A204.1 (cell line): ENCODE measurements at regions not wholly inside any gene's neighbourhood (a gene's known extent, or its start where the extent isn't known, plus 50 kb on each side); places are given as distances from the start of the nearest gene placed in this dataset.
"Not testable (repeated sequence)": the region's sequence is repeated elsewhere in the genome, so short reads cannot be mapped to it uniquely, and the experiment has no call there.

Experiments
- FAIRE-seq: peaks from 2 replicates; lab custom pipeline; 2012; peaks lifted over from hg19 to GRCh38; lab: Jason Lieb, UNC

DNA sequence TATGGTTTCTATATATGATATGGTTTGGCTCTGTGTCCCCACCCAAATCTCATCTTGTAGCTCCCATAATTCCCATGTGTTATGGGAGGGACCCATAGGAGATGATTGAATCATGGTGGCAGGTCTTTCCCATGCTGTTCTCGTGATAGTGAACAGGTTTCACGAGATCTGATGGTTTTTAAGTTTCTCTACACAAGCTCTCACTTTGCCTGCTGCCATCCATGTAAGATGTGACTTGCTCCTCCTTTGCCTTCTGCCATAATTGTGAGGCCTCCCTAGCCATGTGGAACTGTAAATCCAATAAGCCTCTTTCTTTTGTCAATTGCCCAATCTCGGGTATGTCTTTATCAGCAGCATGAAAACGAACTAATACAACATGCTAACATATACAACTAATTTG, 252.2 kb upstream of the NRIP1 start:
- FAIRE-seq, result not testable (repeated sequence)

DNA sequence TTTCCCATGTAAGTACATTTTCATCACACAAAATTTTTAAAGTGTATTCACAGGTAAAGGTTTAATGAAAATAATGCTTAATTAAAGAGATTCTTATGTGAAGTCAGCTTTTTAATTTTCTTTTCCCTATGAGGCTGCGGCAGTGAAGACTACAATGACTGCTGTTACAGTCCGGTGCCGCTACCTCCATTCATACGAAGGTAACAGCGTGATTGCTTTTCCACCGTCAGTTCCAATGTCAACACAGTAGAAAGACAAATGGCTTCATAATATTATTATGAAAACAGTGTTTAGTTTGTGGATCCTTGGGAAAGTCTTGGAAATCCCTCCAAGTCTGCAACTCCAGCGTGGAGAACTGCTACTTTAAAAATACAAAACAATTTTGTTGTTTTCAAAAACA, 254.9 kb upstream of the NRIP1 start:
- no peak for FAIRE-seq

DNA sequence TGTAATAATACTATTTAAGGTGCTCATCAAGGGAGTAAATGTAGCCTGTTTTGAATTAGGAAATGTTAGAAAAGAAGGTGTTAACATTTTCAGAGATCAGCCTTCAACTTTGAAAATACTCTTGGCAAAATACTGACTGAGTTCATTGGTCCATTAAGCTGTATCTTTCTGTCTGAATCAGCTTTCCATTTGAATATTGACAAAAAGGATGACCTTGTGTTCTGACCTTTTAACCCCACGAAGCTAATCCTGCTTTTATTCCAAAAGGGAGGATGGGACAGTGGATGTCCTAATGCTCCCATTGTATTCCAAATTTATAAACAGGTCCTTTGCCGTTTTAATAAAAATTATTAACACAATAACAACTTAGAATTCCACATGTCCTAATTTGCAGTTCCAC, 259.7 kb upstream of the NRIP1 start:
- FAIRE-seq, result no peak

DNA sequence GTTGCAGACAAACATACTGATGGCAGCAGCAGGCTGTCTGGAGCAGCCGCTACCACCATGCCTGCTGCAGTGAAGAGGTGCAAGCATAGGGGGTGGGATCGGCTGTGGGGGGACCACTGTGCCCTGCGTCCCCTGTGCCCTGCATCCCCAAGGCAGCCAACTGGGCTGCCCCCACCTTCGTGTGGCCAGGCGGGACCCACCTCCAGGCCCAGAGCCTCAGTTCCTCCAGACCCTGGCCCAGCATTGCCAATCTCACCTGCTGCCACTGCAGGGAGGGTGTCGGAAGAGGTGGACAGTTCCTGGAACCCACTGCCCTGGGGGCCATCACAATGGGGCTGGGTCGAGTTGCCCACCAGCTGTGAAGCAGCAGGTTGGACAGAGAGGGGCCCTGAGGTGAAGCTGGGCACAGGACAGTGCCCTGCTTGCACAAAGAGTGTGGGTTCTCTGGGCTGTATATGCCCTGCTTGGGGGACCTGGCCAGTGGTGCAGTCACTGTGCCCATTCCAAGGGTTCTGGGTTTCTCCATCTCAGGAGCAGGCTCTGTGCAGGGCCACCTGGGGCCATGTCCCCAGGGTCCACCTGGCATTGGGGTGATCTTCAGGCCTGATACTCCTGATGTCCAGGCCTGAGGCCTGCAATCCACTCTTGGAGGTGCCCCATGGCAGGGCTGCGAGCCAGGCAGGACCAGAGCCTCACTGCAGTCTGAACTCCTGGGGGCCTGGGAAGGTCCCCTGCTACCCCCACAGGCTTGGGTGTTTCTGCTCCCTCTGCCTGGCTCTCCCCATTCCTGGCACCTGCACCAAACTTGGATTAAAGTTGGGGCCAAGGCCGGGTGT, 261.4 kb upstream of the NRIP1 start:
- no peak for FAIRE-seq

DNA sequence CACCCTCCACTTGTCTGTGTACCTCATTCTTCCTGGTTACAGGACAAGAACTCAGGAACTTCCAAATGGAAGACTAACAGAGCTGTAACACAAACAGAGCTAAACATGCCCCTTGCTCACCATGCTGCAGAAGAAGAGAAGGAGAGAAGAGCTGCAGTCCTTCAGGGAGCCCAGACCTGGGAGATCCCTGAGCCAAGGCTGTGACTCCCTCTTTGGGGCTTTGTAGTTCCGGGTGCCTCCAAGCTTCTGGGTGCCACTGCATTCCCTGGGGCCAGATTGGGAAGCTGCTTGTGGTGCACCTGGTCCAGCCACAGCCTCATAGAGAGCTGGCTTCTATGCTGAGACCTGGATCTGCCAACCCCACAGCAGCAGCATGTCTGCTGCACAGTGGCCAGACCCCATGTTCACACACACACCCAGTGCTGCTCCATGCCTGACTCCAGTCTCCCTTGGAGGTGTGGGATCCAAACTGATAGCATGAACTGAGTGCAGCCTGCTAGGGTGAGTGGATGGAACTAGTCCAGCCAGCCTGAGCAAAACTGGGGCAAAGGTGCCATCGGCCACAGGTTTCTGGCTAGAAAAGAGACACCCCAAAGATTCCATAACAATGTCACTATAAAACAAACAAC, 263.0 kb upstream of the NRIP1 start:
- no peak for FAIRE-seq

DNA sequence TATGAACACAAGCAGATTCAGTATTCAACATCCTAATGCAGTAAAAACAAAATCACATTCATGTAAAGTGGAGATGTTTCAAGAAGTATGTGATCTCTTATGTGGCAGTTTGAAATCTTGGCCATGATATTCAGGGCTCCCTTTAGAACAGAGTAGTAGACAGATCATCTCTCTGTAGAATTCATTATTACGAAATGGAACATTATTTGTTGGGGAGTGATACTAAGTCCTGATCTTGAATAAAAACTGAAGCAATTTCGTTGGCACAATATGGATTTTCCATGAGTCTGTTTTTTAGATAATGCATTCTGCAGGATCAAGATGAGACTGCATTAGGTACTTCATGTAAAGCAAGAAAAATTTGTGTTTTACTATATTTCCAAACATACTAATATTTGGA, 264.4 kb upstream of the NRIP1 start:
- FAIRE-seq, result no peak

DNA sequence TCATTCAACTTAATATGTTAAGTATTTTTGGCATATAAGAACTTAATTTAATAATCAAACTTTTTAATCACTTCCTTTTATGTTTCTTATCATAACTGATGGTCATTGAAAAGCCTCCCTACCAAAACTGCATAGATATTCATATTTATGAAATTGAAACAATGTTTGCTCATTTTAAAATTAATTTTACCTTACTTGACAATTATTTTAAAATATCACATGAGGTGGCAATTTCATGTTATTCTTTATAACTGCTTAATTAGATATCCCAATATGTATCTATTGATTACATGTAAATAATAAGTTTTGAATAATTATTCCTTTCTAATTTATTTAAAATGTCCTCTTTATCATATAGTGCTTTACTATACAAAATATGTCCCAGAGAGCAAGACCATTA, 266.1 kb upstream of the NRIP1 start:
- FAIRE-seq, result no peak

DNA sequence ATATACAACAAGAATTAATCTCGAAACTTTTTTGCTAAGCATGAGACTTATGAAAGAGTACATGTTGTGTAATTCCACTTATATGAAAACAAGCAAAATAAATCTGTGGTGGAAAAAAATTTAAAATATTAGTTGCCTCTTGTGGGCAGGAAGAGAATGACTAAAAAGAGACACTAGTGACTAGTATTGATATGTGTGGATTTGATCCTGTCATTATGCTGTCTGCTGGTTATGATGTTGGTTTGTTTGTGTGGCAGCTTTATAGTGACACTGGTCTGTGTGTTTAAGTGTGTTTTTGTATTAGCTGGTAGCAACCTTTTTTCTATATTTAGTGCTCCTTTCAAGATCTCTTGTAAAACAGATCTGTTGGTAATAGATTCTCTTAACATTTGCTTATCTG, 267.8 kb upstream of the NRIP1 start:
- FAIRE-seq, result no peak

DNA sequence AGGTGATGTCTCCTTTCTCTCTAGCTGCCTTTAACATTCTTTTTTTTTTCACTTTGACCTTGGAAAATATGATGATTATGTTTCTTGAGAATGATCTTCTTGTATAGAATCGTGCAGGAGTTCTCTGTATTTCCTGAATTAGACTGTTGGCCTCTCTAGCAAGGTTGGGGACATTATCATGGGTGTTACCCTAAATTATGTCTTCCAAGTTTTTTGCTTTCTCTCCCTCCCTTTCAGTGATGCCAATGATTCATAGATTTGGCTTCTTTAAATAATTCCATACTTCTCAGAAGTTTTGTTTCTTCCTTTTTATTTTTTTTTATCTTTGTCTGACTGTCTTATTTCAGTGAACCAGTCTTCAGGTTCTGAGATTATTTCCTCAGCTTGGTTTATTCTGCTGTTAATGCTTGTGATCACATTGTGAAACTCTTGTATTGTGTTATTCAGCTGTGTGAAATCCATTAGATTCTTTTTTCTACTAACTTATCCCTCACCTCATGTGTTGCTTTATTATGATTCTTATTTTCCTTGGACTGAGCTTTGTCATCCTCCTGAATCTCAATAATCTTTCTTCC, 268.4 kb upstream of the NRIP1 start:
- no peak for FAIRE-seq

DNA sequence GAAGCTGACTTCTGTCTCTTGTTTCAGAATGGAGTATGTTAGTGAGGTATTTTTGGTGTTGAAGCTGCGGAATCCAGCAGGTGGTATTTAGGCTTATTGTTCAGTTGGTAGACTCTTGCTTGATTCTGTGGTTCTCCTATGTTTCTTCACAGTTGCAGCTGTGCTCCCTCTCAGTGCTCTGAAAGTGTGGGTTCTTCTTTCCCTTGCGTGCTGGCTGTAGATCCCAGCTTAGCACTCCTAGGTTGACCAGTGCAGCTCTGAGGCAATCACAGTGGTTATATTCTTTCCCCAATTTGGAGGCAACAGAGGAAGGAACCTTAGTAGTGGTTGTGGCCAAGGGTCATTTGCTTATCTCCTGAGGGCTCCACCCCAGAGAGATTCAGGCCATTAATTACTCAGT, 269.2 kb upstream of the NRIP1 start:
- no peak for FAIRE-seq

DNA sequence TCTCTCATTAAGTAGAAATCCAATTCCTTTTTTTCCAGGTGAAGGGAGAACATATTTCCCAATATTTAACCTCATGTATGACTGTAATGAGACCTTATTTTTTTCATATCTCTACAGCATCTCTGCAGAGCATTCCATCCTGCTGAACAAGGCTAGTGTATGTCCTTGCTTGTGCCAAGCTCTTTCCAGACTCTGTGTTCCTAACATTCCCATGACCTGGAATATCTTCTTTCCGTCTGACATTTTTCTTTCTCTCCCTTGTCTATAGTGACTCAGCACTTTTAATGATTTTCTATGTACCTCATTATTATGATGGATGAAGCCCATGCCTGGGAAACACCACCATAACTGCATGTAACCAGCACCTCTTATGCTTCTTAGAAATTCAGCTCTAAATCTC, 278.3 kb upstream of the NRIP1 start:
- FAIRE-seq, result no peak

DNA sequence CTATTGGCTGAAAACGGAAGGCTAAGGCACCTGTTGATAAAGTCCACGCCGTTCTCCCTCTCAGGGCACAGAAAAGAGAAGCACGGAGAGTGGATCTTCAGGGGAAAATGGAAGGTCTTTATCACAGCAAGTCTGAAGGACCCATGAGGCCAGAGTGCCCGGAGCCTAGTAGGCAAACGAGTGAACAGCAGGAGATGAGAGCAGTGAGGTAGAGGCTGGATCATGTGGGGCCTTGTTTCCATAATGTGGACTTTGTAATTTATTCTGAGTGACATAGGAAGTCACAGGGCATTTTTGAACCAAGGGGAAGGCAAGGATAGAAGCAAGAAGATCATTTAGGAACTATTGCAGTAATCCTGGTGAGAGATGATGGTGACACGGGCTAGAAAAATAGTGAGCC, 287.2 kb upstream of the NRIP1 start:
- FAIRE-seq, result no peak

DNA sequence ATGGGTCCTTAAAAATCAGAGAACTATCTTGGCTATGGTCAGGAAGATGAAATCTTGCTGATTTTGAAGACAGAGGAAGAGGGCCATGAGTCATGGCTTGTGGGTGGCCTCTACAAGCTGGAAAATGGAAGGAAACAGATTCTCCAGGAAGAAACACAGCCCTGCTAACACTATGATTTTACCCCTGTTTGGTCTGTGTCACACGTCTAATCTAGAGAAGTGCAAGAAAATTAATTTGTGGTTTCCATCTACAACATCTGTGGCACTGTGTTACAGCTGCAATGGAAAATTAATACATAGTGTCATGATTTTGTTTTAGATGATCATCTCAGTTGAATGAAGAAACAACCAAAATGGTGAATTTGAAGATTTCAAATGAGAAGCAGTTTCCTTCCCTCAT, 288.7 kb upstream of the NRIP1 start:
- no peak for FAIRE-seq

DNA sequence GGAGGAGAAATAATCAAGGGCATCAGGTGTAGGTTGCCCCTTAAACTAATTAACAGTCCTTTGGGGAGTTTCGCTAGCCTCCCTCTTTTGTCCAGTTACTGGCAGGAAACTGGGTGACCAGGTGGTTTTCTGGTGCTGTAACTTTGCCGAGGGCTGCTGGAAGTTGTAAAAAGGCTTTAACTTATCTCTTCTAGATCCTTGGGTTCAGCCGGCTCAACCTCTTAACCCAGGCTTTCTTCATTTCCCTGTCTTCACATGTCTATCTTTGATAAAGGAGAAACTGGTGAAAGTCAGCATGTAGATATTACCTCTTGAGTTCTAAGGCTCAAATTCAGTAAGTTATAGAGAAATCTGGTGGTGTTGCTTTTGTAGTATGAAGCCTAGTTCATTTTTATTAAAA, 289.7 kb upstream of the NRIP1 start:
- FAIRE-seq, result no peak

DNA sequence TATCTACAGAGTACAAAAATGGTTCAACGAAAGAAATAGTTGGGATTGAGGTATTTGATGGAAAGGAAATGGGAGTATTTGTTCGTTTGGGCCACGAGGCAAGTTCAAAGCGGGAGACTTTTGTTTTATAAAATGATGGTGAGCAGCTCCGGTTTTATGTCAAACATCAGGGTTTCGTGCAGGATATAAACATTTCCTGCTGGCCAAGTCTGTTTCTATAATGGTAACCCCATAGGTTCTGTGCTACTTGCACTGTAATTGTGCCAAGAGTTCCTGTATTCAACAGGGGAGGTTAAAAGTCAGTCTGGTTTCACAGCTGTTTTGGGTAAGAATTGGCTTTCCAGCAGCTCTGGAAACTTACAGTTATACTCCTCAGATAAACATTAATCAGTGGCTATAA, 290.3 kb upstream of the NRIP1 start:
- FAIRE-seq, result no peak

DNA sequence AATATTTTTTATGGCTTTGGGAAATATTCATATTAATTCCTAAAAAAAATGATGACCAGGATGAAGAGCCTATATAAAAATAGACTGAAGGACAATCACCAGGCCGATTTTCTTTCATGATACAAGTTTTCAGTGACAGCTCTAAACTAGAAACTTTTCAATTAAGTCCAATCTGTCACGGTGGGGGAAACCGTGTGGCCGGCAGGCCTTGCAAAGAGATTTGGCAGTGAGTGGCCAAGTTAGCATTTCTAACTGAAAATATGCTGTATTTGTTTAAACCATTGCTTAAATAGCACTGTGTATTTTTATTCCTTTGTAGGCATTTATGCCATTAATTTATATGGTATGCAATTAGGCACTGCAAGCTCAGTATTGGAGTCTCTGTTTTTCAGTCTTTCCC, 294.5 kb upstream of the NRIP1 start:
- no peak for FAIRE-seq

DNA sequence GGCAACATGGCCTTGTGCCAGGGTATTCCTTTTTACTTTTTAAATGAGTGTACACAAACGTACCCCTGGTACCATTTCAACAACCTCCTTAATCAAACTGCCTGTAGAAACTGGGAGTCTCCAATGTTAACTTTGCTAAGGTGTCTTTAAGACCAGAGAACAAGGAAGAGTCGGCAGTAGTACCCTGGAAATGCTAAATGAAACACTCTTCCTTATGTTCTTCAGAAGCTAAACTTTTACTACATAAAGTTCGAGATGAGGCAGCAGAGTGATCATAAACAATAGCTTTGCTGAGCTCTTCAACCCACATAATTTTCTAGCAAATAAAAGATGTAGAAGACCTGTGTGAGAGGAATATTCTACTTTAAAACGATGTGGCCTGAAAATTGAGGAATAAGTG, 297.7 kb upstream of the NRIP1 start:
- no peak for FAIRE-seq

DNA sequence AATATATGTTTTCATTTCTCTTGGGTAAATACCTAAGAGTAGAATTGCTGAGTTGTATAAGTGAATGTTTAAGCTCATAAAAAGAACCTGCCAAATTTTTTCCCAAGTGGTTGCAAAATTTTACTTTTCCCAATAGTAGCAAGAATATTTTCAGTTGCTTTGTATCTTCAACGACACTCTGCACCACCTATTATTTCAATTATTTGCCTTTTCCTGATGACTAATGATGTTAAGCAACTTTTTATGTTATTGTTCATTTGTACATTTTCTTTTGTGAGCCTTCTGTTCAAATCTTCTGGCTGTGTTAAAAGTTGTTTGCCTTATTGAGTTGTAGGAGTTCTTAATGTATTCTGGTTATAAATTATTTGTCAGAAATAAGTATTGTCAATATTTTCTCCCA, 299.1 kb upstream of the NRIP1 start:
- no peak for FAIRE-seq

DNA sequence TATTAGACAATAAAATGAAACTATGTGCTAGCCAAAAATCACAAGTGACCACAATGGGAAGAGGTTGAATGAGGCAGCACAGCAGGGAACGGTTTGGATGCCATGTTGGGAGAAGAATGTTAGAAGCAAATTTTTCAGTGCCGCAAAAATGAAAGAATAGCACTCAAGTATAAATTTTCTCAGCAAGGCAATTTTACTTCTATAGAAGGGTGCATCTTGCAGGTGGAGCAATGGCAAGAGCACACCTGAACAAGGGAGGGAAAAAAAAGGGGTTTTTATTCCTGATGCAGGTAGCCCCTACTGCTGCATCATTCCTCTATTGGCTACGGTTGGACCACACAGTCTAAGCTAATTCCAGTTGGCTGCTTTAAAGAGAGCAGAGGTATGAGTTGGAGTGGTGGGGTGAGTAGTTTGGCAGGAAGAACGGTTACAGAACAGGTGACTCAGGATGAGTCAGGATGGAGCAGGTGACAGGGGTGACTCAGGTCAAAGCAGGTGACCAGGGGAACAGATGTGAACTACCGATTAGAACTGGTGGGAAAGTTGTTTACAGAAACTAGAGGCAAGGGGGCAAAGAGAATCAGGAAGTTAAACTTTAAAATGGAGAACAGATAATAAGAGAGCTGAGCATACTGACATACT, 301.1 kb upstream of the NRIP1 start:
- FAIRE-seq, result no peak

DNA sequence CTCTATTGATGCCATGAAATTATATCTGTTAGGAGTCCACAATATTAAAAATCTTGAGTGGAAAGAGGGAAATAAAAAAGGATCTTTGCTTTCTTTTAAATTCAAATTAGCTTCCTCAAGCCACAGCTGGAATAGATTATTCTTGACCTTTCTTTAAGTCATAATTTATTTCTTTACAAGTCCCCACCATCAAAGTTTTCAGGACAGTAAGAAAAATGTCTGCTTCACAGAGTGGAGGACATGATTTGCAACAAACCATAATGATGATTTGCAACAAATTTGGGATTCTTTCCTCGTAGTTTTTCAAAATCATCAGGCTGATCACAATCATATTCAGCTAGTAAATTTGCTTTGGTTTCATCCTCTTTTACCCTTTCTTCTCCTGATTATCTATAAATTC, 301.8 kb upstream of the NRIP1 start:
- FAIRE-seq, result no peak

DNA sequence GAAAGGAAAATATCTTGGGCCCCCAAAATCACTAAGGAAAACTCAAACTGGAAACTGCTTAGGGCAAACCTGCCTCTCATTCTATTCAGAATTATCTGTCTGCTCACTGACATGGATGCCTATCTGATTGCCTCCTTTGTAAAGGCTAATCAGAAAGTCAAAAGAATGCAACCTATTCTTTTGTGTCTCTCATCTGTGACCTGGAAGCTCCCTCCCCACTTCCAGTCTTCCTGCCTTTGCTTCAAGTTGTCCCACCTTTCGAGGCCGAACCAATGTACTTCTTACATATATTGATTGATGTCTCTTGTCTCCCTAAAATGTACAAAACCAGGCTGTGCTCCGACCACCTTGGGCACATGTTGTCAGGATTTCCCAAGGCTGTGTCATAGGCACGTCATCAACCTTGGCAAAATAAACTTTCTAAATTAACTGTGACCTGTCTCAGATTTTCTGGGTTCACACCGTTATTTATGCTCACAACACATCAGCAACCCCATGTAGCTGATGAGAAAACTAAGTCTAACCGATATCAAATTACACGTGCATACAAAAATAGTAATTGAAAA, 302.3 kb upstream of the NRIP1 start:
- no peak for FAIRE-seq

DNA sequence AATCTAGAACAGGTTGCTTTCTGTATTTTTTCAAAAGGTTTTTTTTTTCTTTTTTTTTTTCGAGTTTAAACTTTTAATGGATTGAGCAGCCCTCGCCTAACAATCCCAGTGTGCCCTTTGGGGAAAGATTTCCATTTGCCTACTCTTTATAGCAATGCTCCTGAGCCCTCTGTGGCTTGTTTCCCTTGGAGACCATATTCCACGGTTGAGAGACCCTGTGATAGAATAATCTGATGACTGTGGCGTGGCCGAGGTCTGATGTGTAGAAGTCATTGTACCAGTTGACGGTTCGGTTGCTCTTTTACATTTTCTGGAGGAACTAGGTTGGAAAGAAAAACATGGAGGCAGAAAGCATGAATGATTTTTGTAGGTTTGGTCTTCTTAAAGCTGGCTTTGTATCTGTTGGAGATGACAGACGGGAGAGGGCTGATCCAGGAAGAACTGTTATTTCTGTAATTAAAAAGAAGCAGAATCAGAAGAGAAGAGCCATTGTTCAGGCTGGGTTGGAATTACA, 305.7 kb upstream of the NRIP1 start:
- FAIRE-seq, result no peak

DNA sequence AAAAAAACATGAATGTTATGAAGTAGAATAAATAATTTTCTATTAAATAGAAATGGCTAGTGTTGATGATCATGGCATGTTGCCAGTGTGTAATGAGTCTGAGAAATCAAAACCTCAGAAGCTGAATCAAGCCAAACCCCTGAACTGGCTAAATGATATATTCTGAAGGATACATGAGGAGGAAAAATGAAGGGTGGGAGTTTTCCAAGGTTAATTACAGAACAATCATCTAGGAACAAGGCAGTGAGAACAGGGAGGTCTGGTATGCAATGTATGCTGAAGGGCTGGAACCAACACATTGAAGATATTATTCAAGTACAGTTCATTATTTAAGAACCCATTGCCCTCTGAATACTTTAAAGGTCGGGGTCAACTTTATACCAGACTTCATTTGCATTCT, 309.1 kb upstream of the NRIP1 start:
- FAIRE-seq, result no peak
